Epithelial cell of proximal tubule (primary cell): ENCODE measurements at regions not wholly inside any gene's neighbourhood (a gene's known extent, or its start where the extent isn't known, plus 50 kb on each side); places are given as distances from the start of the nearest gene placed in this dataset.
"Not testable (repeated sequence)": the region's sequence is repeated elsewhere in the genome, so short reads cannot be mapped to it uniquely, and the experiment has no call there.

Experiments used
- DNase-seq: peaks from one replicate; pipeline ENCODE4 v3.0.0-alpha.2; 2011; ENCODE audit warnings: low read depth
- H3K4me3 ChIP-seq: 2 replicates; pipeline ENCODE4 v1.5.1; 2011; ENCODE audit warnings: low read depth, mild to moderate bottlenecking, low read length
- CTCF ChIP-seq: conservative IDR thresholded peaks from 2 replicates; pipeline ENCODE4 v1.5.1; 2012; ENCODE audit warnings: low read depth, mild to moderate bottlenecking, low read length

DNA sequence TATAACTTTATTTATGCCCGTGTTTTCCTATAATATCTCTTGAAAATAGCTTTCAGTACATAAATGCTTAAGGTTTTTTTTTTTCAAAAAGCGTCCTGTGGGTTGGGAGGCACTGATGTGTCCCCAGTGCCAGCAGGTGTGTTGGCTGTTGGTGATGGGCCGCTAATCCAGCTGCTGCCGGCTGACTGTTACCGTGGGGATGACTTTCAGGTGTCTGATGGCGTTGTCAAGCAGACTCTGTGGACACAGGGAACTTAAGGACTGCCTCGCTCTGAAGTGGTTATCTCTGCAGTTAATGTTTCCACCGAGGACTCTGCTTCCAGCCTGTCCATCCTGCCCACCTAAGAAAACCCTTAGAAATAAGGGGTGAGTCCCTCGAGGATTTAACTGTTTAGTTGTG is 94.5 kb downstream of the ANKRD10 start:
- no peak for DNase-seq
- H3K4me3 ChIP-seq: no peak overlapping the region
- TF ChIP-seq CTCF: no peak

DNA sequence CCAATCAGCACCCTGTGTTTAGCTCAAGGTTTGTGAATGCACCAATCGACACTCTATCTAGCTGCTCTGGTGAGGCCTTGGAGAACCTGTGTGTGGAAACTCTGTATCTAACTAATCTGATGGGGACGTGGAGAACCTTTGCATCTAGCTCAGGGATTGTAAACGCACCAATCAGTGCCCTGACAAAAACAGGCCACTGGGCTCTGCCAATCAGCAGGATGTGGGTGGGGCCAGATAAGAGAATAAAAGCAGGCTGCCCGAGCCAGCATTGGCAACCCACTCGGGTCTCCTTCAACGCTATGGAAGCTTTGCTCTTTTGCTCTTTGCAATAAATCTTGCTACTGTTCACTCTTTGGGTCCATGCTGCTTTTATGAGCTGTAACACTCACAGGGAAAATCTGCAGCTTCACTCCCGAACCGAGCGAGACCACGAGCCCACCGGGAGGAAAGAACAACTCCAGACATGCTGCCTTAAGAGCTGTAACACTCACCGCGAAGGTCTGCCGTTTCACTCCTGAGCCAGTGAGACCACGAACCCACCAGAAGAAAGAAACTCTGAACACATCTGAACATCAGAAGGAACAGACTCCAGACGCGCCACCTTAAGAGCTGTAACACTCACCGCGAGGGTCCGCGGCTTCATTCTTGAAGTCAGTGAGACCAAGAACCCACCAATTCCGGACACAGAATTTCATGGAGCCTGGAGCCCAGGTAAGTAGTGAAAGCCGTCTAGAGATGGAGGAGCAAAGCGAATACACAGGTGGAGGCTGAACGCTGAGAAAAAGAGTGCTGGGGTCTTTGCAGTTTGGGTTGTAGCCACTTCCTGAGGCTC is 92.8 kb downstream of the ANKRD10 start:
- DNase-seq, H3K4me3 ChIP-seq: not testable (repeated sequence)

GRCh38 chr13:110822669-110822945 is 92.3 kb downstream of the ANKRD10 start:
- no peak for DNase-seq
- TF ChIP-seq CTCF: no peak
- no peak overlapping the region for H3K4me3 ChIP-seq

DNA sequence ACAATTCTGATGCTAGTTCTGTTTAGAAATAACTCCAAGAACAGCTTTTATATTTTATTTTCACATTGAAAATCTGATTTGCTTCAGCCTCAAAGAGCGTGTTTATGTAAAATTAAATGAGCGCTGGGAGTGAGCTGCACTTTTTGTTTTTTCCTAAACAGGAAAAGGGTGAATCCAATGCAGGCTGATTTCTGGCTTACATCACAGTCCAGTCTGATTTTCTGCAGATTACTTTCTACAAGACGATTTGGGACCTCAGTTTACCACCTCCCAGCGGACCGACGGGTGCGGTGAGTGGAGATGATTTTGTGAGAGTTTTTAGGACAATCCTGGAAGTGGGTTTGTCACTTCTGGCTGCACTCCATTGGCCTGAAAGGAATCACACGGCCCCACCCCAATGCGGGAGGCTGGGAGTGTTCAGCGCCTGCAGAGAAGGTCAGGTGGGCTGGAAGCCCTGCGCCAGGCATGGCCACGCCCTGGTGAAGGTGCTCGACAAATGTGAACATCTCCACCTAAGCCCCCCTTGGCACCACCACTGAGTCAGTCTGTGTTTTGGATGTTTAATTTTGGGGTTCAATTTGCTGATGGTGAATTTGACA is 90.1 kb downstream of the ANKRD10 start:
- TF ChIP-seq CTCF: no peak
- DNase-seq: no peak
- H3K4me3 ChIP-seq: no peak overlapping the region

- no peak for DNase-seq
- H3K4me3 ChIP-seq: no peak overlapping the region
- no peak for TF ChIP-seq CTCF
These were observed 89.4 kb downstream of the ANKRD10 start for GRCh38 chr13:110825516-110825915.

DNA sequence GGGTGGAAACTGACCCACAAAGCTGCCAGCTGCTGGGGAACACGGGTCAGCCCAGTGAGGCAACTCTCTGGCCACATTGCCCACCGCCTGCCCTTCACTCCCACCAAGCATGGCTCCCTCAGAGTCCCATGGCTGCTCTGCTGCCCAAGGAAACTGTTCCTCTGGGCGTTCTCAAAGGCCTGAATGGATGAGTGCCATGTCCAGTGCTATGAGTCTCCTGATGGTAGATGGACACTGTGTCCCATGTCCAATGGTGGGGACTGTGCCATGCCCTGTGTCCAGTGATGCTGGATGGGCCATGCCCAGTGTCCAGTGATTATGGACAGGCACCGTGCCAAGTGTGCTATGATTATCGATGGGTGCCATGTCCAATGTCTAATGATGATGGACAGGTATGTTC is 88.8 kb downstream of the ANKRD10 start:
- DNase-seq: no peak
- no peak overlapping the region for H3K4me3 ChIP-seq
- no peak for TF ChIP-seq CTCF

GRCh38 chr13:110826861-110827672 is 87.8 kb downstream of the ANKRD10 start:
- no peak for TF ChIP-seq CTCF
- H3K4me3 ChIP-seq: no peak overlapping the region
- DNase-seq: no peak
